ENCODE measurements at regions not wholly inside any gene's neighbourhood (a gene's known extent, or its start where the extent isn't known, plus 50 kb on each side); places are given as distances from the start of the nearest gene placed in this dataset.

- DNase-seq = no peak
Observed at GRCh38 chr2:175552902-175553301, 371.4 kb upstream of the ATP5MC3 start.

DNA sequence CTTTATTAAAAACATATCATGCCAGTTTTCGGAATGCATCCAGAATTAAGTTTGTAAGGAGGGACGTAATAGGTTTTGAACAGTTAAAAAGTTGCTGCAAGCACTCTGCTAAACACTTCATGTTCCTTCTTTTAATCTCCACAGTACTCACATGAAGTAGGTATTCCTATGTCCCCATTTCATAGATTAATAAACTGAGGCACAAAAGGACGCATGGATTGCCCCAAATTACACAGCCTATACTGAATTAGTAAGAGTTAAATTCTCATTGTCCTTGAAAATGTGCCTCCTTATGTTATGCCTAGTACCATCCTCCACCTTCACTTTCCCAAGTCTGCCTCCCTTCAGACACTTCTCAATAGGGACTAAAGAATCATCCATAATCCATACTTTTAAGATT is 358.9 kb upstream of the ATP5MC3 start:
- DNase-seq = no peak

GRCh38 chr2:175539122-175539521 is 357.6 kb upstream of the ATP5MC3 start:
- no peak for DNase-seq

DNA sequence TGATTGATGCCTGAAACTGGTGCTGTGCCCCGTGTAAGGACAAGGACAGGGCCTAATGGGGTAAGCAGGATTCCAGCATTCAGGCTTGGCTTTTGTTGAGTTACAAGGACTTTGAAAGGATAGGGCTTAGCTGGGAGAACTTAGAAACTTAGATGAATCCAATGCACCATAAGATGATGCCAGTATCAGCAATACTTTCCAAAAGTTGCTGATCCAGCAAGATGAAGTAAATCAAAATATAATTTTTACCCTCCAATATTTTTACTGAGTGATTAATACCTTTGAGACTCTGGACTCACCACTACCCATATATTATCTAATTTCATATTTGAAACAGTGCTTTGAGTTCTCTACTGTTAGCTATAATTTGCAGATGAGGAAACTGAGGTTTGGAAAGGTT is 354.5 kb upstream of the ATP5MC3 start:
- no peak for DNase-seq

- DNase-seq = no peak
Observed at GRCh38 chr2:175535631-175536030, 354.1 kb upstream of the ATP5MC3 start.

GRCh38 chr2:175525975-175526374 is 344.5 kb upstream of the ATP5MC3 start:
- DNase-seq = no peak

DNA sequence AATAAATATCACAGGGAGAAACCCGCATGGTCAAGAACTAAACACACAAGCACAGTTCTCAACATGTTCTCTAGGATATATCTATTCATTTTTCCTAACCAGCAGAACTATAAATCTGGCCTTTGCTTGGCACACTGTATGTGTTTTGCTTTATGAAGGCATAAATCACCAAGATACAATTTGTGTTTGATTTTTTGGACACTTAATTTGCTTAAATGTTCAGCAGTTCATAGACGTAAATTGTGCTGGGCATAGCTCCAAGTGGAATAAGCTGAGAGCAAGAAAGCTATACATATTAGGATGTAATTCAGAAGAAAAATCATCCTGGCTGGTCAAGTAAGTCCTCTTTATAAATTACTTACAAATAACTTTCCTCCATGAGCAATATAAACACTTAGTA is 341.5 kb upstream of the ATP5MC3 start:
- no peak for DNase-seq

GRCh38 chr2:175518206-175518605 is 336.7 kb upstream of the ATP5MC3 start:
- no peak for DNase-seq

DNA sequence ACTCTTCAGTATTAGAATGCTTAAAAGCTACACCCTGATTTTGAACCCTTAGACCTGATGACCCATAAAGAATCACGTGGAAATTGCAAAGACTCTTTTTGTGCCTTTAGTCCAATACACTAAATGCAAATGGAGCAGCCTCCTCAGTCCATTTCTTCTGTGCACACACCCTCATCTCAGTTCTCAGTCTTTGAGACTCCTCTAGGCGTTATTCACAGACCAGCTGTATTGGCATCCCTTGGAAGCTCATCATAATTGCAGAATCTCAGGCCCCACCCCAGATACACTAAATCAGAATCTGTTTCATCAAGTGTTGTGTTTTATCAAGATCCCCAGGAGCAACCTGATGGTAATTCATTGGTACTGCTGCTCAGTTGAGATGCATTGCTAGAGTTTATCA is 335.0 kb upstream of the ATP5MC3 start:
- no peak for DNase-seq

DNA sequence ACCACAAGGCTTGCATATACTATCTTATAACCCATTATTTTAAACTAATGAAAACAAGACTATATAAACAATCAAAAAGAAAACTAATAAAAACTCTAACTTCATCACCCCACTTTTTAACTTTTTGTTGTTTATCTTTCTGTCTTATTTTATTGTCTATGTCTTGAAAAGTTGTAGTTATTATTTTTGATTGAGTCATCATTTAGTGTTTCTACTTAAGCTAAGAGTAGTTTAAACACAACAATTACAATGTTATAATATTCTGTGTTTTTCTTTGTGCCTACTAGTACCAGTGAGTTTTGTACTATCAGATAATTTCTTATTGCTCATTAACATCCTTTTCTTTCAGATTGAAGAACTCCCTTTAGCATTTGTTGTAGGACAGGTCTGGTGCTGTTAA is 318.7 kb upstream of the ATP5MC3 start:
- no peak for DNase-seq

GRCh38 chr2:175490360-175490791 is 308.9 kb upstream of the ATP5MC3 start:
- DNase-seq = no peak

DNA sequence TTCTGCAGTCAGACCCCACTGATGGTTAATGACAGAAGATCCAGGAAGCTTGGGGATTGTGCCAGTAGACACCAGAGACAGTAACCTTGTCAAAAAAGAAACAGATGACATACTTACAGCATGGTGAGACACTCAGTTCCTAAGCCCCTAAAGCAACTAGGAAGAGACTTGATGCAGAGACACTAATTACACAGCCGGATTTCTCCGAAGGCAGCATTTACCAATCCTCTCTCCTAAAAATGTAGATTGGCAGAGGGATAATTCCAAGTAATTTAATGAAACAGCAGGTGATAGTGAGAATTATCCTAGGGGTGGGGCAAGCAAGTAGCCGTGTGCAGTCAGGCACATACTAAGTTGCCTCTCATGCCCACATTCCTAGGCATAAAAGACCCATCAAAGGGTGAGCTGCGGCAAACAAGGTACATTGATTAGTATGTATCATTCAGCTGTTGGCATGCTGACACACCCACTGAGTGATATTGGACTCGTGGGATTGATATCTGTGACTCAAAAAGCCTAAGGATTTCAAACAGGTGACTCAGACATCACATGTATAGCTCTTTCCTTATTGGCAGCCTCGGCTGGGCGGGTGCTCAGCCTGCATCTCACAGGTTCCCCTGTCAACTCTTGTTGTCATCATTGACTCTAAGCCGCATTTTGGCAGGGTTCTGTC is 296.7 kb upstream of the ATP5MC3 start:
- no peak for DNase-seq

DNA sequence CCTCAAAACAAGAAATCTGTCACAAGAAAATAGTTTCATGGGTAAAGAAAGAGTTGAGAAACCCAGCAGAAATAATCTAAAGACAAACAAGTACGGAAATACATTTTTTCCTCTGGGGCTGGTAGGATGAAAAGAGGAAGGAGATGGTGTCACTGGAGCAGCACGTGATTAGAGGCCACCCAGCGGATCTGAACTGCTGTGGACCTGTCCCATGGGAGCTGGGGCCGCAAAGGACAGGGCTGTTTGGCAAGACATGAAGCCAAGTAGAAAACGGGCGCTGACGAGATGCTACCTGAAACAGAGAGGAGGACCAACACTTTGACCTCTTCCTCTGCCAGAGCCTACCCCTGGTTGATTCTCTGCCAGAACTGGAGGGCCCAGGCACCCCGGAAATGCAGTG is 295.4 kb upstream of the ATP5MC3 start:
- peak; percentile 74 for DNase-seq

GRCh38 chr2:175476374-175476773 is 294.9 kb upstream of the ATP5MC3 start:
- DNase-seq = no peak

DNA sequence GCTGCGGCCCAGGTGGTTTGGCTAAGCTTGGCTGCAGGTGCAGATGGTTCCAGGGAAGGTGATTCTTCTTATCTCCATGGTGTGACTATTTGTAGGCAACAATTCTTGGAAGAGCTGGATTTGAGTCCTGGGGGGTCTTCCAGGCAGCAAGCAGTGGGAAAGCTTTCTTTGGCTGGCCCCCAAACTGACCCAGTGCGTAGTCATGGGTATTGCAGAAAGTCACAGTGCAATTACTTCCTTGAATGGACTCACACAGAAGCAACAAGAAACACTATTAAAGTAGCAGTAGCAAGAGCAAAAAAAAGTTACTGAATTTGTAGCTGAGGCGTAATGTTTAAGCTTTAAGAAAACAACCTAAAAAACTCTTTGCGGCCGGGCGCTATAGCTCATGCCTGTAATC is 293.6 kb upstream of the ATP5MC3 start:
- DNase-seq = no peak

- no peak for DNase-seq
Observed at GRCh38 chr2:175468431-175469098, 287.1 kb upstream of the ATP5MC3 start.

DNA sequence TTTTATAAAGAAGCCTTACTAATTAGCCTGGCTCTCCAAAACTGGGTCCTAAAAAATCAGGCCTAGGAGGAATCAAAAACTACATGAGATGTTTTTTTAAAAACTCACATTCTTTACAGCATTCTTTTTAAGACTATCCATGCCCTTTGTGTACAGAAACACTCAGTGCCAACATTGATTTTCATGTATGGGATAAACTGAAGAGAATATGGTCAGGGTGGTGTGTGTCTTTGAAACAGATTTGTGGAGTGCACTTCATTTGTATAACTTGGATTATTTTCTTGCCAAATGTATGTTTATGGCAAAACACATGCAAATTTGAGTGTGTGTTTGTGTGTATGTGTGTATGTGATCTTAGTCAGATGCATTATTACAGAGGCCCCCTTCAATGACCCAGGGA is 283.6 kb upstream of the ATP5MC3 start:
- DNase-seq = no peak

DNA sequence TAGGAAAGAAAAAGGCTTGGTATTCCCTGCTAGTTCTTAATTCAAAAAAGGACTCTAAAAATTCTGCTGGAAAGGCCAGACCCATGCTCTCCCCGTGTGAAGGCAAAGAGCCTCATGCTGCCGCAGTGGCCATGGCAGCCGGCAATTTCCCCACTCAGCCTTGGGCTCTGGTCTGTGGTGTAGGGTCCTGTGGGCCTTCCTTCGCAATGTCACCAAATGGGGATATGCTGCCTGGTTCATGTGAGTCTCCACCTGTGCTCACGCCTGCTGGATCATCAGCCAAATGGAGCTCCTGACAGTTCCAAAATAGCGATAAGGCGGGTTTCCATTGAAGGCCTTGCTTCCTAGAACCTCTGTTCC is 282.8 kb upstream of the ATP5MC3 start:
- DNase-seq = no peak

DNA sequence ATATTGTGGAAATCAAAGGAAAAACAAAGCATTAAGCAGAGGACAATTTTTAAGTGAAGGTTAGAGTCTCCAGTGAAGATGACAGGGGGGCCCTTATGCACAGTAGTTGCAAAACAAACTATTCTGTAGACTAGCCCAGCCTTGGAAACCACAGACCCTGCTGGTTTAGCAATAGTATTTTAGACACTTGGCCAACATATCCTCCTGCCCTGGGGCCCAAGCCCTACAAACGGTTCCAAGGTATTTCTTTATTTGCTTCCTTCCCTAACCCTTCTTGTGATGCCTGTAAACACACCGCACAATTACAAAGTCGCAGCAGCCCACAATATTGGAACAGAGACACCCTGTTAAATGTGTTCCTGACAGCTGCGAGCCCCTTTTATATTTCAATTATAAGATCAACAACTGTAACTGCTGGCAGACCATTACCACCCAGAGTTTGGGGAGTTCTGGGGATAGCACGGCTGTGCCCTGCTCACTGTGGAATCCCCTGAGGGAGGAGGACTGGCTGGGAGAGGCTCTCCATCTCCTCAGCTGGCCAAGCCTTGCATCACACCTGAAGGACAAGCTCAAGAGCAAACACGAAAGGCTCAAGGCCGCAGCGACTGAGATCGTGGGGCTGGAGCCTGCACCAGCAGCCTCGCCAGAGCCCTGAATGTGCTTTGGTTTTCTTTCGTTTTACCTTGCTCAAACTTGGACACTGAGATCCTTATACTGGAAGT is 282.2 kb upstream of the ATP5MC3 start:
- peak; percentile 74 for DNase-seq

DNA sequence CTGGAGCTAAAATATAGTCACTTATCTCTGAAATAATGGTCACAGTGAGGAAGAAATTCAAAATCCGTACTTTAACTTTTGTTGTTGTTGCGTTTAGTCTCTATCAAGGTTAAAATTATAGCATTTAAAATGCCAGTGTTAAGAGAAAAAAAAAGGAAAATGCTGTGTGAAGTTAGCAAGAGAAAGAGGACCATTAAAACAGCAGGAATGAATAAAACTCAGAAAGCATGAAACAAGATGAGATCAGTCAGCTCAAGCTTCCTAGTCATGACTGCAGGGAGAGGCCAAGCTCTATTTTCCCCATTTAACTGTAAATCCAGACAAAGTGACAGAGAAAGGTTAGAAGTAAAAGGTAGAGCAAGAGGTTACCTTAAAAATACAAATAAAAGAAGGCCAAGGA is 281.7 kb upstream of the ATP5MC3 start:
- no peak for DNase-seq

DNA sequence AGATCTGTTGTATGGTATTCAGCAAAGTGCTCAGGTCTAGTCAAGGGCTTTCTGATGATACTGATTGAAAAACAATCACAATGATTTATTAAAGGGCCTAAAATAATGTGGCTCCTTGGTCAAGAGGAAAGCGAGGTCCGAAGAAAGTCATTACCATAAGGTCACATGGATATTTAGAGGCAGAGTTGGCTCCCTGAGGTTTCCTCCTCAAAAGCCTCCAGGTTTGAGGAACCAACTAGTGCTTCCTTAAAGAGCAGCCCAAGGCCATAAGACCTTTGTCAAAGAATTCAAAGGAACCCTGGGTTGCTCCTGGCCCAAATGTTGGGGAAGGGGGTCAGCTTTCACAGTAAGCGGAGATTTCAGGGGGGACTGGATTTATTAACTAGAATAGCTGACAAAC is 280.7 kb upstream of the ATP5MC3 start:
- no peak for DNase-seq

GRCh38 chr2:175461839-175462238 is 280.3 kb upstream of the ATP5MC3 start:
- no peak for DNase-seq

DNA sequence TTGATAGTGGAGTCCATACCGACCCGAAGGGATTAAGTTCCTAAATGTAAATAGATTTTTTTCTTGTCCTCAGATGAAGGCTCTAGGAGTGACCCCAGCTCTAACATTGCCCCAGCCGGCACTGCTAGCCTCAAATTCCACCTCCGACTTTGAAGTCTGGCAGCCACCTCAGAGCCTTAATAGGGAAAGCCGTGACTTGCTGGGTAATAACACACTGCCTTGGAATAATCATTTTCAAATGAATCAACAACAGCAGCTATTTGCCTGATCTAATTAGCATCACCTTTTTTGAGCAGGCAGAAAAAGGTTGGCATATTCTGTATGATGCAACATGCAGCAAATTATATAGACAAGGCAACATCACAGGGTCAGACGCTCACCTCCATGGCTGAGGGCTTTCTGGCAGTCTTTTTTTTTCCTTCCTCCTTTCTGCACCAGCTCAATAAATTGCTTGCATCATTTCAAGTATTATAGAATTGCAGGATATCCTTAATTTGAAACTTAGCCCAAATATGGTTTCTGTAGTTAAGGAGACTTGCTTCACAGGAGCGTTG is 276.5 kb upstream of the ATP5MC3 start:
- DNase-seq = no peak

DNA sequence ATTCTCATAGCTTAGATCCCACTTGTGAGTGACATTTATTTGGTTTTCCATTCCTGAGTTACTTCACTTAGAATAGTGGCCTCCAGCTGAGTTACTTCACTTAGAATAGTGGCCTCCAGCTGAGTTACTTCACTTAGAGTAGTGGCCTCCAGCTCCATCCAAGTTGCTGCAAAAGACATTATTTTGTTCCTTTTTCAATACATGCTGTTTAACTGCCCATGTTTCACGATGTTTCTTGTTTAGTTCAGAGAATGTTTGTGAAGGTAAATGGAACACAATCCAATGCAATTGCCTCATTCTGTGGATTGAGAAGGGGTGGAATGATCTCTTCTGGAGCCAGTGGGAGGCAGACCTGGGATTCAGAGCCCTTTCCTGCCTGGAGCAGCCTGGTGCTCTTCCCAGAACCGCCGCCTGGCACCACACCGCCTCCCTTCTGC is 273.5 kb upstream of the ATP5MC3 start:
- DNase-seq = no peak
